HEK293 (cell line): ENCODE measurements at regions not wholly inside any gene's neighbourhood (a gene's known extent, or its start where the extent isn't known, plus 50 kb on each side); places are given as distances from the start of the nearest gene placed in this dataset.

Experiments used
- CTCF ChIP-seq: fragments of 450-650 bp; formaldehyde crosslinking; IDR thresholded peaks from 2 replicates; pipeline ENCODE4 v1.5.1; 2016; ENCODE audit warnings: missing biosample characterization, missing genetic modification characterization
- KLF16 ChIP-seq: fragments of 450-650 bp; formaldehyde crosslinking; IDR thresholded peaks from 2 replicates; pipeline ENCODE4 v1.5.1; 2017; ENCODE audit warnings: missing biosample characterization, missing genetic modification characterization
- REPIN1 ChIP-seq: fragments of 450-650 bp; formaldehyde crosslinking; IDR thresholded peaks from 2 replicates; pipeline ENCODE4 v1.5.1; 2017; ENCODE audit warnings: missing biosample characterization, missing genetic modification characterization, low read depth
- YY1 ChIP-seq: fragments of 450-650 bp; formaldehyde crosslinking; IDR thresholded peaks from 2 replicates; pipeline ENCODE4 v1.5.1; 2018; ENCODE audit warnings: missing biosample characterization, missing genetic modification characterization
- ZBTB11 ChIP-seq: fragments of 450-650 bp; formaldehyde crosslinking; conservative IDR thresholded peaks from 2 replicates; pipeline ENCODE4 v1.5.1; 2016; ENCODE audit warnings: low read depth, missing biosample characterization, missing genetic modification characterization
- ZBTB8A ChIP-seq: fragments of 450-650 bp; formaldehyde crosslinking; IDR thresholded peaks from 2 replicates; pipeline ENCODE4 v1.5.1; 2016; ENCODE audit warnings: missing biosample characterization, missing genetic modification characterization
- ZNF274 ChIP-seq, 2 experiments: fragments of 200-500 bp in 1 of 2; fragments of 450-650 bp in 1 of 2; sonication (Bioruptor generic) in 1 of 2; formaldehyde crosslinking in 1 of 2; IDR thresholded peaks; 2 replicates each; pipeline versions ENCODE4 v1.5.1 to v1.6.1; 2014 to 2016; ENCODE audit warnings: borderline replicate concordance in 1 of 2, inconsistent platforms in 1 of 2, low read length in 1 of 2, missing biosample characterization in 1 of 2, missing genetic modification characterization in 1 of 2
- ZNF280C ChIP-seq: fragments of 450-650 bp; formaldehyde crosslinking; IDR thresholded peaks from 2 replicates; pipeline ENCODE4 v1.5.1; 2016; ENCODE audit warnings: missing biosample characterization, missing genetic modification characterization
- ZNF341 ChIP-seq: fragments of 450-650 bp; formaldehyde crosslinking; IDR thresholded peaks from 2 replicates; pipeline ENCODE4; 2016; ENCODE audit warnings: low read depth, missing biosample characterization, missing genetic modification characterization
- ZNF513 ChIP-seq: fragments of 450-650 bp; IDR thresholded peaks from 2 replicates; pipeline ENCODE4 v1.5.1; 2018; ENCODE audit warnings: missing biosample characterization, missing genetic modification characterization
- ZNF785 ChIP-seq: fragments of 450-650 bp; formaldehyde crosslinking; IDR thresholded peaks from 2 replicates; pipeline ENCODE4 v1.5.1; 2016; ENCODE audit warnings: missing biosample characterization, missing genetic modification characterization

- no peak for TF ChIP-seq CTCF (tag by site-specific recombination)
- TF ChIP-seq REPIN1 (tag by site-specific recombination): no peak
- no peak for TF ChIP-seq YY1 (tag by site-specific recombination)
- TF ChIP-seq ZNF785 (tag by site-specific recombination): no peak
- TF ChIP-seq ZNF274 (IDR thresholded peaks at IDR 0.05; ENCODE audit: low read length): no peak
- TF ChIP-seq ZNF274 (tag by site-specific recombination; IDR thresholded peaks at IDR 0.05; ENCODE audit: borderline replicate concordance): no peak
- TF ChIP-seq ZNF513: no peak
- TF ChIP-seq KLF16: no peak
- TF ChIP-seq ZBTB8A (tag by site-specific recombination): no peak
- TF ChIP-seq ZNF341 (tag by site-specific recombination): no peak
- no peak for TF ChIP-seq ZBTB11 (tag by site-specific recombination)
- TF ChIP-seq ZNF280C (tag by site-specific recombination): no peak
Measured at GRCh38 chr2:181129364-181130056, 149.1 kb downstream of the UBE2E3 start.
